ENCODE measurements at regions not wholly inside any gene's neighbourhood (a gene's known extent, or its start where the extent isn't known, plus 50 kb on each side); places are given as distances from the start of the nearest gene placed in this dataset.

DNA sequence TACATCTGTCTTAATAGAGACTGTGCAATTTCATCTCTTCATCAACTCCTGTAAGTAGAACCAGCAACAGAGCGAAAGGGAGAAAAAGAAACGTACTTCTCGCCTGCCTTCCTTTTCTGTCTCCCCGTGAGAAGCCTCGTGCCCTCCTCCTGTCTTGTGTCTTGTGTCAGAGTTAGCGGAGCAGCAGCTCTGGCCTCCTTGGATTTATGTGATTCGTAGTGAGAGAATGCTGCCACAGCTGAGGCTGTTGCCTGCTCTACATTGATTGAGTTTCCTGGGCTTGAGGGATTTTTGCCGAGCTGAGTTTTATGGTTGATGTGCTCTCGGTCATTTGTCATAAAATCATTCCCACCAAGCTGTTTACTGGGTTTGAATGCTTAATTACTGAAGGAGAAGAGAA lies 579.1 kb upstream of the RBFOX1 start:
- TF ChIP-seq, protein P1, sequence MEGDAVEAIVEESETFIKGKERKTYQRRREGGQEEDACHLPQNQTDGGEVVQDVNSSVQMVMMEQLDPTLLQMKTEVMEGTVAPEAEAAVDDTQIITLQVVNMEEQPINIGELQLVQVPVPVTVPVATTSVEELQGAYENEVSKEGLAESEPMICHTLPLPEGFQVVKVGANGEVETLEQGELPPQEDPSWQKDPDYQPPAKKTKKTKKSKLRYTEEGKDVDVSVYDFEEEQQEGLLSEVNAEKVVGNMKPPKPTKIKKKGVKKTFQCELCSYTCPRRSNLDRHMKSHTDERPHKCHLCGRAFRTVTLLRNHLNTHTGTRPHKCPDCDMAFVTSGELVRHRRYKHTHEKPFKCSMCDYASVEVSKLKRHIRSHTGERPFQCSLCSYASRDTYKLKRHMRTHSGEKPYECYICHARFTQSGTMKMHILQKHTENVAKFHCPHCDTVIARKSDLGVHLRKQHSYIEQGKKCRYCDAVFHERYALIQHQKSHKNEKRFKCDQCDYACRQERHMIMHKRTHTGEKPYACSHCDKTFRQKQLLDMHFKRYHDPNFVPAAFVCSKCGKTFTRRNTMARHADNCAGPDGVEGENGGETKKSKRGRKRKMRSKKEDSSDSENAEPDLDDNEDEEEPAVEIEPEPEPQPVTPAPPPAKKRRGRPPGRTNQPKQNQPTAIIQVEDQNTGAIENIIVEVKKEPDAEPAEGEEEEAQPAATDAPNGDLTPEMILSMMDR (IDR thresholded peaks at IDR 0.05), result no peak
- TF ChIP-seq POLR2A (IDR thresholded peaks at IDR 0.05), result no peak

Measured in heart left ventricle (tissue), 13 donors.